K562 (cell line): ENCODE measurements at regions not wholly inside any gene's neighbourhood (a gene's known extent, or its start where the extent isn't known, plus 50 kb on each side); places are given as distances from the start of the nearest gene placed in this dataset.
A peak's percentile ranks its signal among the peaks of the same experiment; 100 is the strongest.

Source experiments
- BDP1 ChIP-seq: IDR thresholded peaks from 3 replicates; pipeline ENCODE4 v1.6.1; 2011; ENCODE audit not compliant: insufficient read length, insufficient read depth
- CTCF ChIP-seq, 3 experiments: IDR thresholded peaks in 2 of 3; conservative IDR thresholded peaks in 1 of 3; 2 replicates each; pipeline ENCODE4 v1.5.1; 2011 to 2012; ENCODE audit warnings: low read length in 3 of 3, mild to moderate bottlenecking in 3 of 3, control low read depth in 2 of 3, improper control_type of control experiment in 1 of 3, inconsistent platforms in 1 of 3, low read depth in 1 of 3, mixed read lengths in 1 of 3, moderate library complexity in 1 of 3; ENCODE audit not compliant: insufficient read depth in 2 of 3
- DPF2 ChIP-seq: fragments of 450-650 bp; IDR thresholded peaks from 2 replicates; pipeline ENCODE4 v1.6.1; 2016
- E2F3 ChIP-seq: fragments of 250-450 bp; sonication (Bioruptor Pico); IDR thresholded peaks from 2 replicates; pipeline ENCODE4 v1.4.0; 2020; ENCODE audit warnings: mild to moderate bottlenecking
- EZH2 ChIP-seq: IDR thresholded peaks from 2 replicates; pipeline ENCODE4 v1.6.1; 2012; ENCODE audit warnings: low read depth, mild to moderate bottlenecking, inconsistent platforms, low read length, borderline replicate concordance
- FIP1L1 ChIP-seq: fragments of 200-400 bp; formaldehyde crosslinking; IDR thresholded peaks from 2 replicates; pipeline ENCODE4 v1.6.1; 2018; ENCODE audit warnings: mild to moderate bottlenecking, low read depth, low read length; ENCODE audit not compliant: poor library complexity, severe bottlenecking
- POLR2A ChIP-seq: fragments of 450-650 bp; conservative IDR thresholded peaks from 2 replicates; pipeline ENCODE4 v1.6.1; 2016
- RUNX1 ChIP-seq: sonication (generic); IDR thresholded peaks from 2 replicates; pipeline ENCODE4 v1.6.1; 2016; ENCODE audit warnings: antibody characterized with exemption, low read depth
- SMARCC2 ChIP-seq: fragments of 450-650 bp; IDR thresholded peaks from 2 replicates; pipeline ENCODE4 v1.6.1; 2017; ENCODE audit warnings: antibody characterized with exemption, moderate library complexity, mild to moderate bottlenecking, low read depth
- SP1 ChIP-seq: sonication (generic); formaldehyde crosslinking; IDR thresholded peaks from 2 replicates; pipeline ENCODE4 v1.8.1; 2022; ENCODE audit warnings: mild to moderate bottlenecking, missing genetic modification reagents
- TCF7 ChIP-seq: sonication (generic); IDR thresholded peaks from 2 replicates; pipeline ENCODE4 v1.6.1; 2016; ENCODE audit warnings: antibody characterized with exemption, borderline replicate concordance
- ZNF274 ChIP-seq: IDR thresholded peaks from 2 replicates; pipeline ENCODE4 v1.6.1; 2011; ENCODE audit warnings: low read depth, mild to moderate bottlenecking, low read length, moderate library complexity, borderline replicate concordance
- TF ChIP-seq, protein P1 (sequence below), 3 experiments: fragments of 200-800 bp in 1 of 3; fragments of 250-450 bp in 1 of 3; fragments of 450-650 bp in 1 of 3; sonication (Bioruptor Pico) in 1 of 3; sonication (Bioruptor generic) in 1 of 3; formaldehyde crosslinking in 1 of 3; IDR thresholded peaks; 2 replicates each; pipeline versions ENCODE4 v1.6.1 to v1.8.0; 2016 to 2022; ENCODE audit warnings: mild to moderate bottlenecking in 2 of 3, missing genetic modification characterization in 2 of 3, missing compliant biosample characterization in 1 of 3, moderate library complexity in 1 of 3

- no peak for TF ChIP-seq TCF7
- TF ChIP-seq CTCF (IDR thresholded peaks at IDR 0.05 in 2 of 3, conservative IDR thresholded peaks at IDR 0.05 in 1 of 3; ENCODE audit: insufficient read depth in 2 of 3, low read depth in 1 of 3, low read length in 3 of 3) = no peak
- no peak for TF ChIP-seq BDP1
- TF ChIP-seq SMARCC2 = no peak
- TF ChIP-seq RUNX1 = no peak
- TF ChIP-seq E2F3 (CRISPR knock-in tag) = peak; percentile 54
- TF ChIP-seq EZH2 = no peak
- no peak for TF ChIP-seq FIP1L1
- TF ChIP-seq, protein P1, sequence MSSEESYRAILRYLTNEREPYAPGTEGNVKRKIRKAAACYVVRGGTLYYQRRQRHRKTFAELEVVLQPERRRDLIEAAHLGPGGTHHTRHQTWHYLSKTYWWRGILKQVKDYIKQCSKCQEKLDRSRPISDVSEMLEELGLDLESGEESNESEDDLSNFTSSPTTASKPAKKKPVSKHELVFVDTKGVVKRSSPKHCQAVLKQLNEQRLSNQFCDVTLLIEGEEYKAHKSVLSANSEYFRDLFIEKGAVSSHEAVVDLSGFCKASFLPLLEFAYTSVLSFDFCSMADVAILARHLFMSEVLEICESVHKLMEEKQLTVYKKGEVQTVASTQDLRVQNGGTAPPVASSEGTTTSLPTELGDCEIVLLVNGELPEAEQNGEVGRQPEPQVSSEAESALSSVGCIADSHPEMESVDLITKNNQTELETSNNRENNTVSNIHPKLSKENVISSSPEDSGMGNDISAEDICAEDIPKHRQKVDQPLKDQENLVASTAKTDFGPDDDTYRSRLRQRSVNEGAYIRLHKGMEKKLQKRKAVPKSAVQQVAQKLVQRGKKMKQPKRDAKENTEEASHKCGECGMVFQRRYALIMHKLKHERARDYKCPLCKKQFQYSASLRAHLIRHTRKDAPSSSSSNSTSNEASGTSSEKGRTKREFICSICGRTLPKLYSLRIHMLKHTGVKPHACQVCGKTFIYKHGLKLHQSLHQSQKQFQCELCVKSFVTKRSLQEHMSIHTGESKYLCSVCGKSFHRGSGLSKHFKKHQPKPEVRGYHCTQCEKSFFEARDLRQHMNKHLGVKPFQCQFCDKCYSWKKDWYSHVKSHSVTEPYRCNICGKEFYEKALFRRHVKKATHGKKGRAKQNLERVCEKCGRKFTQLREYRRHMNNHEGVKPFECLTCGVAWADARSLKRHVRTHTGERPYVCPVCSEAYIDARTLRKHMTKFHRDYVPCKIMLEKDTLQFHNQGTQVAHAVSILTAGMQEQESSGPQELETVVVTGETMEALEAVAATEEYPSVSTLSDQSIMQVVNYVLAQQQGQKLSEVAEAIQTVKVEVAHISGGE (CRISPR knock-in tag; IDR thresholded peaks at IDR 0.05) = peak in 1 of 3 experiments; percentile 36; a peak in 2 of 6 replicates
- TF ChIP-seq DPF2 = no peak
- TF ChIP-seq SP1 (CRISPR knock-in tag) = no peak
- no peak for TF ChIP-seq ZNF274
- TF ChIP-seq POLR2A = 0 out of 2 replicates have a peak, but pooled peaks have one; percentile 36
Observed at GRCh38 chr3:72447059-72447946, 400.9 kb downstream of the SHQ1 start.
